SK-N-SH (cell line): ENCODE measurements at regions not wholly inside any gene's neighbourhood (a gene's known extent, or its start where the extent isn't known, plus 50 kb on each side); places are given as distances from the start of the nearest gene placed in this dataset.

Source experiments
- CTCF ChIA-PET: fragments of 300-600, 350-600 bp; formaldehyde crosslinking; extraction: SDS; loops from one replicate; lab custom pipeline; 2021; lab: Yijun Ruan, JAX
- POLR2A ChIA-PET: fragments of 350-600 bp; sonication (Branson Sonifier 250); formaldehyde crosslinking; extraction: SDS; loops from one replicate; lab custom pipeline; 2020; ENCODE audit warnings: antibody characterized with exemption, inconsistent platforms; lab: Yijun Ruan, JAX
- DNase-seq: peaks from one replicate; pipeline ENCODE4 v3.0.0; 2012
- H2AFZ ChIP-seq: fragments of 200-600 bp; sonication (generic); 2 replicates; pipeline ENCODE4 v1.8.1; 2016; ENCODE audit warnings: antibody characterized with exemption, mild to moderate bottlenecking, low read depth
- H3F3A ChIP-seq: fragments of 200-600 bp; sonication (generic); replicated peaks from 2 replicates; pipeline ENCODE3; 2016; ENCODE audit warnings: antibody characterized with exemption, mild to moderate bottlenecking; ENCODE audit not compliant: insufficient read depth
- H3K27ac ChIP-seq, 2 experiments: fragments of 200-500 bp in 1 of 2; fragments of 200-600 bp in 1 of 2; sonication (Bioruptor generic) in 1 of 2; sonication (generic), shearing (Covaris generic) in 1 of 2; 2 replicates each; pipeline versions ENCODE4 v1.5.1 to v1.6.1; 2014 to 2016; ENCODE audit warnings: low read depth in 2 of 2, inconsistent platforms in 1 of 2, low read length in 1 of 2, mild to moderate bottlenecking in 1 of 2, mixed read lengths in 1 of 2
- H3K27me3 ChIP-seq: fragments of 200-600 bp; sonication (generic), shearing (Covaris generic); 2 replicates; pipeline ENCODE4 v1.6.1; 2016; ENCODE audit warnings: mixed run types; ENCODE audit not compliant: insufficient read depth
- H3K36me3 ChIP-seq, 2 experiments: fragments of 200-500 bp in 1 of 2; fragments of 200-600 bp in 1 of 2; sonication (Bioruptor generic) in 1 of 2; sonication (generic) in 1 of 2; replicated peaks in 1 of 2; 2 replicates each; pipeline versions ENCODE3 to v1.5.1; 2014 to 2016; ENCODE audit warnings: low read length in 1 of 2, mild to moderate bottlenecking in 1 of 2; ENCODE audit not compliant: insufficient read depth in 2 of 2, control insufficient read depth in 1 of 2
- H3K4me1 ChIP-seq, 2 experiments: fragments of 200-500 bp in 1 of 2; fragments of 200-600 bp in 1 of 2; sonication (Bioruptor generic) in 1 of 2; sonication (generic), shearing (Covaris generic) in 1 of 2; 2 replicates each; pipeline versions ENCODE4 v1.5.1 to v1.6.1; 2014 to 2016; ENCODE audit warnings: low read depth in 1 of 2, low read length in 1 of 2, mixed run types in 1 of 2; ENCODE audit not compliant: insufficient read depth in 2 of 2, control insufficient read depth in 1 of 2
- H3K4me2 ChIP-seq: fragments of 200-600 bp; sonication (generic), shearing (Covaris generic); 2 replicates; pipeline ENCODE4 v1.6.1; 2017; ENCODE audit warnings: mixed run types
- H3K4me3 ChIP-seq, 2 experiments: fragments of 200-500 bp in 1 of 2; fragments of 200-600 bp in 1 of 2; sonication (Bioruptor generic) in 1 of 2; sonication (generic), shearing (Covaris generic) in 1 of 2; 2 replicates each; pipeline versions ENCODE4 v1.5.1 to v1.8.1; 2014 to 2016; ENCODE audit warnings: low read depth in 2 of 2, inconsistent platforms in 1 of 2, low read length in 1 of 2, mild to moderate bottlenecking in 1 of 2, mixed read lengths in 1 of 2, moderate library complexity in 1 of 2
- H3K79me2 ChIP-seq: fragments of 200-600 bp; sonication (generic); 2 replicates; pipeline ENCODE4 v1.8.1; 2017; ENCODE audit warnings: mild to moderate bottlenecking; ENCODE audit not compliant: insufficient read depth
- H3K9ac ChIP-seq: fragments of 200-600 bp; sonication (generic); 2 replicates; pipeline ENCODE4 v1.6.1; 2017; ENCODE audit warnings: mixed run types
- H3K9me2 ChIP-seq: fragments of 200-600 bp; sonication (generic); 2 replicates; pipeline ENCODE4 v1.6.1; 2017; ENCODE audit warnings: mixed run types
- H3K9me3 ChIP-seq: fragments of 200-600 bp; sonication (generic); 2 replicates; pipeline ENCODE4 v1.6.1; 2017; ENCODE audit warnings: mixed run types, mild to moderate bottlenecking, moderate library complexity
- H4K20me1 ChIP-seq: fragments of 200-600 bp; sonication (generic); 2 replicates; pipeline ENCODE4 v1.6.1; 2017; ENCODE audit warnings: mild to moderate bottlenecking, mixed run types; ENCODE audit not compliant: insufficient read depth
- EZH2phosphoT487 ChIP-seq: fragments of 200-600 bp; sonication (generic); IDR thresholded peaks from 2 replicates; pipeline ENCODE4 v1.6.1; 2017; ENCODE audit warnings: low read depth, mixed run types, mild to moderate bottlenecking, antibody characterized with exemption, moderate library complexity, borderline replicate concordance
- GATA2 ChIP-seq: sonication (generic); formaldehyde crosslinking; IDR thresholded peaks from 2 replicates; pipeline ENCODE4 v1.5.0; 2020; ENCODE audit warnings: mild to moderate bottlenecking, missing genetic modification reagents
- IRF3 ChIP-seq: fragments of 150-350 bp; IDR thresholded peaks from 2 replicates; pipeline ENCODE4 v1.6.1; 2016; ENCODE audit warnings: mild to moderate bottlenecking, low read depth, low read length
- NFIC ChIP-seq: IDR thresholded peaks from 2 replicates; pipeline ENCODE4 v1.4.0; 2012; ENCODE audit warnings: borderline replicate concordance
- NRF1 ChIP-seq: IDR thresholded peaks from 2 replicates; pipeline ENCODE4 v1.6.1; 2012; ENCODE audit warnings: low read depth, mild to moderate bottlenecking, low read length
- RCOR1 ChIP-seq: fragments of 150-350 bp; IDR thresholded peaks from 2 replicates; pipeline ENCODE4 v1.6.1; 2017; ENCODE audit warnings: antibody characterized with exemption, low read length
- REST ChIP-seq: IDR thresholded peaks from 2 replicates; pipeline ENCODE4 v1.6.1; 2012; ENCODE audit warnings: mild to moderate bottlenecking, low read depth, low read length, moderate library complexity
- SIN3A ChIP-seq: IDR thresholded peaks from 2 replicates; pipeline ENCODE4 v1.6.1; 2012; ENCODE audit warnings: low read depth, mild to moderate bottlenecking, low read length, moderate library complexity, borderline replicate concordance
- TAF1 ChIP-seq: IDR thresholded peaks from 2 replicates; pipeline ENCODE4 v1.6.1; 2012; ENCODE audit warnings: low read depth, mild to moderate bottlenecking, low read length, moderate library complexity, borderline replicate concordance
- USF2 ChIP-seq: fragments of 150-350 bp; IDR thresholded peaks from 2 replicates; pipeline ENCODE4 v1.6.1; 2017; ENCODE audit warnings: antibody characterized with exemption, low read length, low read depth, borderline replicate concordance
- YY1 ChIP-seq: IDR thresholded peaks from 2 replicates; pipeline ENCODE4 v1.4.0; 2012; ENCODE audit warnings: low read depth, mild to moderate bottlenecking
- ZBTB33 ChIP-seq: IDR thresholded peaks from 2 replicates; pipeline ENCODE4 v1.4.0; 2012; ENCODE audit warnings: low read depth, borderline replicate concordance
- WGBS: methylation state at CpG from one replicate; pipeline ENCODE4 v1.1.6; 2017; ENCODE audit warnings: low lambda C conversion rate; 5-methylcytosine and 5-hydroxymethylcytosine counted together

- TF ChIP-seq REST (no peak), EZH2phosphoT487 (no peak), NFIC (no peak), YY1 (no peak)
Measured at GRCh38 chr11:80899381-80899780, 1458.6 kb upstream of the TENM4 start (continued).

- Histone ChIP-seq H3K4me1 (no peaks in the 10 kb centered on the region), H3K27ac (no peak overlapping the region), H3K4me2 (no peak overlapping the region), H3K4me3 (no peak overlapping the region), H3K9me3 (no peaks in the 10 kb centered on the region), H3F3A (no peaks in the 10 kb centered on the region), H2AFZ (no peak overlapping the region), H4K20me1 (no peaks in the 10 kb centered on the region), H3K27me3 (no peaks in the 10 kb centered on the region), H3K9ac (no peak overlapping the region), H3K9me2 (no peaks in the 10 kb centered on the region), H3K79me2 (no peaks in the 10 kb centered on the region), H3K36me3 (no peaks in the 10 kb centered on the region)
- ChIA-PET POLR2A (no interaction called here), CTCF (no interaction called here)
- no peak for DNase-seq
- TF ChIP-seq ZBTB33 (no peak), TAF1 (no peak), GATA2 (no peak), NRF1 (no peak), SIN3A (no peak), RCOR1 (no peak), IRF3 (no peak), USF2 (no peak)
- 45% methylated on average over 4 of the region's 4 CpGs for WGBS
Measured at GRCh38 chr11:80898910-80899309, 1458.1 kb upstream of the TENM4 start.
